HepG2 (cell line): ENCODE measurements at regions not wholly inside any gene's neighbourhood (a gene's known extent, or its start where the extent isn't known, plus 50 kb on each side); places are given as distances from the start of the nearest gene placed in this dataset.

ENCODE experiments used
- CBX5 ChIP-seq: sonication (generic); formaldehyde crosslinking; IDR thresholded peaks from 2 replicates; pipeline ENCODE4 v1.4.0; 2020; ENCODE audit warnings: missing genetic modification reagents, borderline replicate concordance
- KLF15 ChIP-seq: sonication (generic); formaldehyde crosslinking; IDR thresholded peaks from 2 replicates; pipeline ENCODE4 v1.8.1; 2023; ENCODE audit warnings: borderline replicate concordance, mild to moderate bottlenecking, inconsistent platforms, missing genetic modification reagents, mixed read lengths
- PHF8 ChIP-seq: sonication (generic); formaldehyde crosslinking; IDR thresholded peaks from 2 replicates; pipeline ENCODE4 v1.5.0; 2020; ENCODE audit warnings: missing genetic modification reagents
- RFX1 ChIP-seq: fragments of 450-650 bp; IDR thresholded peaks from 2 replicates; pipeline ENCODE4 v1.6.1; 2017
- TAF15 ChIP-seq: fragments of 200-400 bp; formaldehyde crosslinking; IDR thresholded peaks from one replicate; pipeline ENCODE4 v1.6.1; 2018; ENCODE audit warnings: mild to moderate bottlenecking, low read depth, low read length; ENCODE audit not compliant: poor library complexity, severe bottlenecking
- ZNF362 ChIP-seq: sonication (generic); formaldehyde crosslinking; IDR thresholded peaks from 2 replicates; pipeline ENCODE4 v1.4.0; 2020; ENCODE audit warnings: missing genetic modification reagents, mild to moderate bottlenecking, borderline replicate concordance
- ZSCAN21 ChIP-seq: sonication (generic); formaldehyde crosslinking; IDR thresholded peaks from 2 replicates; pipeline ENCODE4 v1.8.0; 2022; ENCODE audit warnings: mild to moderate bottlenecking, missing genetic modification reagents, moderate library complexity, borderline replicate concordance
- TF ChIP-seq, protein P1 (sequence below): IDR thresholded peaks from 2 replicates; pipeline ENCODE4 v1.6.1; 2016; ENCODE audit warnings: control low read depth

DNA sequence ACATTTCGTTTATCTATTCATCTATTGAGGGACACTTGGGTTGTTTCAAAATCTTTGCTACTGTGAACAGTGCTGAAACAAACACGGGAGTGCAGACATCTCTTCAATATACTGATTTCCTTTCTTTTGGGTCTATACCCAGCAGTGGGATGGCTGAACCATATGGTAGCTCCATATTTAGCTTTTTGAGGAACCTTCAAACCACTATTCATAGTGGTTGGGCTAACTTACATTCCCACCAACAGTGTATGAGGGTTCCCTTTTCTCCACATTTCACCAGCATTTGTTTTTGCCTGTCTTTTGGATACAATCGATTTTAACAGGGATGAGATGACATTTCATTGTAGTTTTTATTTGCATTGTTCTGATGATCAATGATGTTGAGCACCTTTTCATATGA lies 798.2 kb downstream of the UQCRFS1 start:
- TF ChIP-seq TAF15 (no peak), RFX1 (no peak), ZNF362 (CRISPR knock-in tag) (no peak), KLF15 (CRISPR knock-in tag) (no peak), ZSCAN21 (CRISPR knock-in tag) (no peak), CBX5 (no peak), PHF8 (no peak)
- TF ChIP-seq, protein P1, sequence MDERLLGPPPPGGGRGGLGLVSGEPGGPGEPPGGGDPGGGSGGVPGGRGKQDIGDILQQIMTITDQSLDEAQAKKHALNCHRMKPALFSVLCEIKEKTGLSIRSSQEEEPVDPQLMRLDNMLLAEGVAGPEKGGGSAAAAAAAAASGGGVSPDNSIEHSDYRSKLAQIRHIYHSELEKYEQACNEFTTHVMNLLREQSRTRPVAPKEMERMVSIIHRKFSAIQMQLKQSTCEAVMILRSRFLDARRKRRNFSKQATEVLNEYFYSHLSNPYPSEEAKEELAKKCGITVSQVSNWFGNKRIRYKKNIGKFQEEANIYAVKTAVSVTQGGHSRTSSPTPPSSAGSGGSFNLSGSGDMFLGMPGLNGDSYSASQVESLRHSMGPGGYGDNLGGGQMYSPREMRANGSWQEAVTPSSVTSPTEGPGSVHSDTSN (CRISPR knock-in tag), result no peak
